ENCODE measurements at regions not wholly inside any gene's neighbourhood (a gene's known extent, or its start where the extent isn't known, plus 50 kb on each side); places are given as distances from the start of the nearest gene placed in this dataset.
A peak's percentile ranks its signal among the peaks of the same experiment; 100 is the strongest.

DNA sequence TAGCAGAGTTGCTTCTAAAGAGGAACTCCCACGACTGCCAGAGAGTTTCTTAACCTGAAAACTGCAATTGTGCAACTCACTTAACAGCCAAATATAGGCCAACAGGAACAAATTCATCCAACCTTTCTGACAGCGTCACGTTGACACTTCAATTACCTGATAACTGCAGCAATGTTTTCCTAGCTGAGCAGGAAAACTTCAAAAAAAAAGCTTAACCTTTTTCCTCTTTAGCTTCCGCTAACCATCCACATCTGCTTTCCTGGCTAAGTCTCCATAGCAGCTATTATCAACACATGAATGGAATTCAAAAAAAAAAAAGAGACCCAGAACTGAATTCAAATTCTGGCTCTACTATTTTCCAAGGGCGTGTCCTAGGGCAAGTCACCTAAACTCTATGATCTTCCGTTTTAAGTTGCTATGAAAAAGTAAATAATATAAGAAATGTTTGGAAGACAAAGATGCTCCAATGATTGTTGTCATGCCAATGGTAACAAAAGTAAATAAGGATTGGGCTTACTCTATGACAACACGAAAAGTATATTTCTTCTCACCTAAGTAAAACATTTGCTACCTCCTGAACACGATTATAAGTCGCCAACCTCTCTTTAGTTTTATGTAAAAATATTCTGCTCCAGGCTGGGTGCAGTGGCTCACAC lies 524.6 kb upstream of the JARID2 start:
- peak; percentile 61 for DNase-seq (ENCODE audit: low read depth)
- TF ChIP-seq, protein P1, sequence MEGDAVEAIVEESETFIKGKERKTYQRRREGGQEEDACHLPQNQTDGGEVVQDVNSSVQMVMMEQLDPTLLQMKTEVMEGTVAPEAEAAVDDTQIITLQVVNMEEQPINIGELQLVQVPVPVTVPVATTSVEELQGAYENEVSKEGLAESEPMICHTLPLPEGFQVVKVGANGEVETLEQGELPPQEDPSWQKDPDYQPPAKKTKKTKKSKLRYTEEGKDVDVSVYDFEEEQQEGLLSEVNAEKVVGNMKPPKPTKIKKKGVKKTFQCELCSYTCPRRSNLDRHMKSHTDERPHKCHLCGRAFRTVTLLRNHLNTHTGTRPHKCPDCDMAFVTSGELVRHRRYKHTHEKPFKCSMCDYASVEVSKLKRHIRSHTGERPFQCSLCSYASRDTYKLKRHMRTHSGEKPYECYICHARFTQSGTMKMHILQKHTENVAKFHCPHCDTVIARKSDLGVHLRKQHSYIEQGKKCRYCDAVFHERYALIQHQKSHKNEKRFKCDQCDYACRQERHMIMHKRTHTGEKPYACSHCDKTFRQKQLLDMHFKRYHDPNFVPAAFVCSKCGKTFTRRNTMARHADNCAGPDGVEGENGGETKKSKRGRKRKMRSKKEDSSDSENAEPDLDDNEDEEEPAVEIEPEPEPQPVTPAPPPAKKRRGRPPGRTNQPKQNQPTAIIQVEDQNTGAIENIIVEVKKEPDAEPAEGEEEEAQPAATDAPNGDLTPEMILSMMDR (IDR thresholded peaks at IDR 0.05; ENCODE audit: insufficient read depth, low read length, severe bottlenecking) = no peak
- Histone ChIP-seq H3K36me3 (ENCODE audit: control insufficient read depth, insufficient read depth, low read length) (no peaks in the 10 kb centered on the region), H3K4me3 (ENCODE audit: low read depth, low read length) (no peak overlapping the region), H3K27me3 (ENCODE audit: control insufficient read depth, insufficient read depth, low read length) (no peaks in the 10 kb centered on the region)
- FAIRE-seq = no peak

DNA sequence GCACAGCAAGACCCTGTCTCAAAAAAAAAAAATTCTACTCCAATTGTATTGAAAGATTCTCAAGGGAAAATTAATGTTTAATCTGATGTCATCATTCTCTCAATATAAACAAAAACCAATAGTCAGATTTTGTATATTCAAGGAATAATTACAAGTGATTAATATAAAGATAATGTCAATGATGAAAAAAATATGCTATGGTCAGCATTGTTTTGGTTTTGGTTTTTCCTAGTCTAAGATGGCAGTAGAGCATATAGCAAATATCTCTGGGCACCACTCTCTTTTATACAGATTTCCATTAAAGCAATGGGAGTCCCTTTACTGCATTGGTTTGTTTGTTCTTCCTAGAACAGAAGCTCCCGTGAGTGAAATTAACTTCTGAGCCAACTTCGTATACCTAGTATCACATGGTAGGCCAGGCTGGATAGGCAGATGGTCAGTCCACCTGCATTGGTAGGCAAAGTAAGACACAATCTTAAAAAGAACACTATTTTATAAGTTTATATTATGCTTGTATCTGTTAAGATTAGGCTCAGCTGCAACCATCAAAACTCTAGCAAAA lies 523.8 kb upstream of the JARID2 start:
- FAIRE-seq = no peak
- TF ChIP-seq, protein P1 (IDR thresholded peaks at IDR 0.05; ENCODE audit: insufficient read depth, low read length, severe bottlenecking) = no peak
- Histone ChIP-seq H3K4me3 (ENCODE audit: low read depth, low read length) (no peak overlapping the region), H3K27me3 (ENCODE audit: control insufficient read depth, insufficient read depth, low read length) (no peaks in the 10 kb centered on the region), H3K36me3 (ENCODE audit: control insufficient read depth, insufficient read depth, low read length) (no peaks in the 10 kb centered on the region)
- DNase-seq (ENCODE audit: low read depth) = no peak

DNA sequence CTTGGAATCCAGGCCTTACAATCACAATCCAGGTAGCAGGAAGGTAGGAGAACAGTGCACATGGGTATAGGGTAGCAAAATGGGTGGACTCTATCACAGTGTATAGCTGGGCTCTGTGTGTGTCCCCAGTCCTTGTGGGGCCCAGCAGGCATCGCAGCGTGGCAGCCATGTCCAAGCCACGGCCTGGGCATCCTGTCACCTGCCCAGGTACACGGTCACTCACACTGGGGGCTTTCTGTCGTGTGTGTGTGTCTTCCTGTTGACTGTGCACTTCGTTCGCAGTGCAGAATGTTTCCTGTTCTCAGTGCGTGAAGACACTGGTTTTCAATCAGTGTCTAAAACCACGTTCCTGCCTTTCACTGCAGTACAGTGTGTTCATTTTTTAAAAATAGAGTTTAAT lies 523.2 kb upstream of the JARID2 start:
- H3K4me3 ChIP-seq (ENCODE audit: low read depth, low read length) = no peak overlapping the region
- no peak for FAIRE-seq
- no peaks in the 10 kb centered on the region for H3K36me3 ChIP-seq (ENCODE audit: control insufficient read depth, insufficient read depth, low read length)
- TF ChIP-seq, protein P1 (IDR thresholded peaks at IDR 0.05; ENCODE audit: insufficient read depth, low read length, severe bottlenecking) = no peak
- DNase-seq (ENCODE audit: low read depth) = no peak
- H3K27me3 ChIP-seq (ENCODE audit: control insufficient read depth, insufficient read depth, low read length) = no peaks in the 10 kb centered on the region

DNA sequence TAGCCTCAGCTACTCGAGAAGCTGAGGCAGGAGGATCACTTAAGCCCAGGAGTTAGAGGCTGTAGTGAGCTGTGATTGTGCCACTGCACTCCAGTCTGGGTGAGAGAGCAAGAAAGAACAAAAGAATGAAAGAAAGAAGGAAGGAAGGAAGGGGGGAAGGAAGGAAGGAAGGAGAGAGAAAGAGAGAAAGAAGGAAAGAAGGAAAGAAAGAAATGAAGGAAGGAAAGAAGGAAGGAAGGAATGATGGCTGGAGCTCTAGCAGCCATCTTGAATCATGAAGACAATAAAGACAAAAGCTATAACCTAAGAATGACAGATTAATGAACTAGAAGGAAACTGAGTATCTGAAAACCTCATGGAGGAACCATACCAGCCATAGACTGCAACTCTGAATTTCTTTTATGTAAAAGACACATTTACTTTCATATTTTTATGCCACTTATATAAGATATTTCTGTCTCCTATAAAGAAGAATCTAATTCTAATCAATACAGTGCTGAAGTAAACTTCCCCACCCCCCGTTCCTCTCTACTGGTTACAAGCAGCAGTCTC lies 522.3 kb upstream of the JARID2 start:
- H3K36me3 ChIP-seq (ENCODE audit: control insufficient read depth, insufficient read depth, low read length) = no peaks in the 10 kb centered on the region
- TF ChIP-seq, protein P1 (IDR thresholded peaks at IDR 0.05; ENCODE audit: insufficient read depth, low read length, severe bottlenecking) = no peak
- FAIRE-seq = no peak
- no peak overlapping the region for H3K4me3 ChIP-seq (ENCODE audit: low read depth, low read length)
- no peaks in the 10 kb centered on the region for H3K27me3 ChIP-seq (ENCODE audit: control insufficient read depth, insufficient read depth, low read length)
- DNase-seq (ENCODE audit: low read depth) = no peak

DNA sequence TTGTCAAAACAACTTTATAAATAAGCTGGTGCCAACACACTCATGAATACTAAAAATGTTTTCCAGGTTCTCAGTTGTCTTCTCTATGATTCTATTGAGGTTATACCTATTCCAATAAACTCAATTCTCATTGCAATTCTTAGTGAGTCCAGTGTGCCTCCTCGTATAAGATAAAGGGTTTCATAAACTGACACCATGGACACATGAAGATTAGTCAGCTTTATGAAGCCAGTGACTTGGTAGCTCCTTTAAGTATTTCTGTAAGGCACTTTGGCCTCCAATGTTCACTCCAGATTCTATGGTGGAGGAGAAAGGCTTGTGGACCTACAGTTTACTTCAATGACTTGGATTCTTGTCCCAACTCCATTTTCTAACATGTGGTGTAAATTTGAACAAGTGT lies 521.3 kb upstream of the JARID2 start:
- H3K27me3 ChIP-seq (ENCODE audit: control insufficient read depth, insufficient read depth, low read length) = no peaks in the 10 kb centered on the region
- H3K36me3 ChIP-seq (ENCODE audit: control insufficient read depth, insufficient read depth, low read length) = no peaks in the 10 kb centered on the region
- DNase-seq (ENCODE audit: low read depth) (no peak), FAIRE-seq (no peak)
- H3K4me3 ChIP-seq (ENCODE audit: low read depth, low read length) = no peak overlapping the region
- TF ChIP-seq, protein P1 (IDR thresholded peaks at IDR 0.05; ENCODE audit: insufficient read depth, low read length, severe bottlenecking) = no peak
